CD4-positive, alpha-beta T cell (primary cell): ENCODE measurements at regions not wholly inside any gene's neighbourhood (a gene's known extent, or its start where the extent isn't known, plus 50 kb on each side); places are given as distances from the start of the nearest gene placed in this dataset.
"Not testable (repeated sequence)": the region's sequence is repeated elsewhere in the genome, so short reads cannot be mapped to it uniquely, and the experiment has no call there.

Source experiments
- ATAC-seq: fragments of 200-7000 bp; cut with Tn5 transposase; one replicate; pipeline ENCODE4 v1.10.0; 2022; ENCODE audit warnings: mild to moderate bottlenecking; ENCODE audit not compliant: poor library complexity
- CTCF ChIA-PET: fragments of 350-600 bp; sonication (Branson Sonifier 250); formaldehyde crosslinking; loops from one replicate; lab custom pipeline; 2021; ENCODE audit warnings: antibody characterized with exemption, inconsistent platforms; lab: Charles Lee
- POLR2A ChIA-PET: fragments of 350-600 bp; sonication (Branson Sonifier 250); formaldehyde crosslinking; loops from one replicate; lab custom pipeline; 2021; ENCODE audit warnings: antibody characterized with exemption, inconsistent platforms; lab: Charles Lee
- DNase-seq, 14 experiments: peaks; one replicate each; pipeline ENCODE4 v3.0.0-alpha.2; 2013 to 2020; ENCODE audit warnings: mixed read lengths in 2 of 14
- H3K27ac ChIP-seq, 2 donors: one replicate each; pipeline versions ENCODE4 v1.5.1 to v1.7.0; 2013; ENCODE audit warnings: low read length in 2 of 2, low read depth in 1 of 2, mild to moderate bottlenecking in 1 of 2
- H3K27me3 ChIP-seq, 2 experiments: 1 replicate in 1 of 2; 2 replicates in 1 of 2; pipeline versions ENCODE4 v1.6.1 to v1.7.0; 2013; ENCODE audit warnings: low read length in 2 of 2, control low read depth in 1 of 2, mild to moderate bottlenecking in 1 of 2, moderate library complexity in 1 of 2; ENCODE audit not compliant: insufficient read depth in 2 of 2, control insufficient read depth in 1 of 2
- H3K36me3 ChIP-seq: one replicate; pipeline ENCODE4 v1.6.1; 2013; ENCODE audit warnings: low read length, control low read depth; ENCODE audit not compliant: insufficient read depth
- H3K4me1 ChIP-seq: one replicate; pipeline ENCODE4 v1.6.1; 2013; ENCODE audit warnings: low read length, control low read depth; ENCODE audit not compliant: insufficient read depth
- H3K4me3 ChIP-seq: one replicate; pipeline ENCODE4 v1.5.1; 2013; ENCODE audit warnings: mild to moderate bottlenecking, low read length, moderate library complexity
- H3K9me3 ChIP-seq, 2 experiments: 1 replicate in 1 of 2; 2 replicates in 1 of 2; pipeline versions ENCODE4 v1.6.1 to v1.7.0; 2013; ENCODE audit warnings: low read length in 2 of 2, mild to moderate bottlenecking in 2 of 2, control low read depth in 1 of 2, moderate library complexity in 1 of 2; ENCODE audit not compliant: control insufficient read depth in 1 of 2, insufficient read depth in 1 of 2
- H3K27ac Mint-ChIP-seq: one replicate; pipeline ENCODE4 v1.8.0; 2020; ENCODE audit warnings: mixed read lengths
- H3K27me3 Mint-ChIP-seq: one replicate; pipeline ENCODE4 v1.8.0; 2021; ENCODE audit warnings: mixed read lengths
- H3K36me3 Mint-ChIP-seq: one replicate; pipeline ENCODE4 v1.8.0; 2021; ENCODE audit warnings: low read depth, mixed read lengths
- H3K4me1 Mint-ChIP-seq: one replicate; pipeline ENCODE4 v1.8.0; 2021; ENCODE audit warnings: low read depth, mixed read lengths
- H3K4me3 Mint-ChIP-seq: one replicate; pipeline ENCODE4 v1.8.0; 2020; ENCODE audit warnings: mild to moderate bottlenecking, mixed read lengths
- H3K9me3 Mint-ChIP-seq: one replicate; pipeline ENCODE4 v1.8.0; 2020; ENCODE audit warnings: mixed read lengths
- CTCF ChIP-seq: fragments of 200-600 bp; IDR thresholded peaks from one replicate; pipeline ENCODE4 v1.8.0; 2022; ENCODE audit warnings: antibody characterized with exemption, mild to moderate bottlenecking
- intact Hi-C, 2 experiments: fragments of 100-400 bp; cut with DNase I in 1 of 2; cut with micrococcal nuclease in 1 of 2; formaldehyde crosslinking; loops; one replicate each; pipeline versions ENCODE4 v1.15.1 to v1.9.0; 2023 to 2025; cut with DNase I, micrococcal nuclease

- H3K9me3 Mint-ChIP-seq = no peaks in the 10 kb centered on the region
- Histone ChIP-seq H3K9me3 (no peaks in the 10 kb centered on the region), H3K36me3 (no peaks in the 10 kb centered on the region), H3K4me1 (no peaks in the 10 kb centered on the region), H3K27ac (no peak overlapping the region), H3K27me3 (no peaks in the 10 kb centered on the region), H3K4me3 (no peak overlapping the region)
- no peaks in the 10 kb centered on the region for H3K4me1 Mint-ChIP-seq
- no peak overlapping the region for H3K4me3 Mint-ChIP-seq
- intact Hi-C loops = no loop called here
- H3K36me3 Mint-ChIP-seq = no peaks in the 10 kb centered on the region
- DNase-seq = no peak
- no peaks in the 10 kb centered on the region for H3K27me3 Mint-ChIP-seq
- ChIA-PET CTCF (no interaction called here), POLR2A (no interaction called here)
- no peak overlapping the region for H3K27ac Mint-ChIP-seq
- TF ChIP-seq CTCF = no peak
- ATAC-seq = no peak
These were observed 202.0 kb downstream of the SHQ1 start for GRCh38 chr3:72646263-72646662.

- H3K4me3 ChIP-seq, intact Hi-C loops, POLR2A ChIA-PET, H3K27ac Mint-ChIP-seq, H3K4me3 Mint-ChIP-seq, H3K9me3 Mint-ChIP-seq, H3K27me3 Mint-ChIP-seq, H3K36me3 Mint-ChIP-seq, H3K9me3 ChIP-seq, H3K4me1 ChIP-seq, H3K4me1 Mint-ChIP-seq, CTCF ChIA-PET, H3K36me3 ChIP-seq, H3K27ac ChIP-seq, ATAC-seq, H3K27me3 ChIP-seq, DNase-seq: not testable (repeated sequence)
These were observed 204.6 kb downstream of the SHQ1 start for GRCh38 chr3:72643635-72644034.

- intact Hi-C loops = no loop called here
- POLR2A ChIA-PET = no interaction called here
- no peak overlapping the region for H3K27ac Mint-ChIP-seq
- ATAC-seq (no peak), DNase-seq (no peak)
- H3K4me3 Mint-ChIP-seq = no peak overlapping the region
- H3K27me3 Mint-ChIP-seq = peaks cover 4% of the 10 kb centered on the region
- Histone ChIP-seq H3K4me3 (no peak overlapping the region), H3K36me3 (no peaks in the 10 kb centered on the region), H3K4me1 (no peaks in the 10 kb centered on the region), H3K9me3 (no peaks in the 10 kb centered on the region), H3K27me3 (no peaks in the 10 kb centered on the region), H3K27ac (no peak overlapping the region)
- no peaks in the 10 kb centered on the region for H3K9me3 Mint-ChIP-seq
- TF ChIP-seq CTCF = no peak
- CTCF ChIA-PET = interaction anchor here (0.8 kb wide), 1 partner anchor 149 kb away, joined by 3 read pairs; no protein-coding TSS in a partner anchor
- no peaks in the 10 kb centered on the region for H3K36me3 Mint-ChIP-seq
- H3K4me1 Mint-ChIP-seq = no peaks in the 10 kb centered on the region
These were observed 206.6 kb downstream of the SHQ1 start for GRCh38 chr3:72641684-72642083.

GRCh38 chr3:72641072-72641471 is 207.2 kb downstream of the SHQ1 start:
- CTCF ChIA-PET = interaction anchor here (0.8 kb wide), 1 partner anchor 150 kb away, joined by 3 read pairs; no protein-coding TSS in a partner anchor
- POLR2A ChIA-PET = no interaction called here
- no peak for TF ChIP-seq CTCF
- H3K36me3 ChIP-seq = no peaks in the 10 kb centered on the region
- intact Hi-C loops = no loop called here
- DNase-seq = no peak
- Mint-ChIP-seq H3K27me3 (peaks cover 4% of the 10 kb centered on the region), H3K36me3 (no peaks in the 10 kb centered on the region), H3K4me1 (no peaks in the 10 kb centered on the region), H3K27ac (no peak overlapping the region), H3K4me3 (no peak overlapping the region), H3K9me3 (no peaks in the 10 kb centered on the region)
- ATAC-seq = no peak
- no peaks in the 10 kb centered on the region for H3K4me1 ChIP-seq
- no peaks in the 10 kb centered on the region for H3K9me3 ChIP-seq
- H3K27me3 ChIP-seq = no peaks in the 10 kb centered on the region
- H3K27ac ChIP-seq = no peak overlapping the region
- H3K4me3 ChIP-seq = no peak overlapping the region
